GM19351 (cell line): ENCODE measurements at regions not wholly inside any gene's neighbourhood (a gene's known extent, or its start where the extent isn't known, plus 50 kb on each side); places are given as distances from the start of the nearest gene placed in this dataset.

Experiments
- ATAC-seq: cut with Tn5 transposase; IDR thresholded peaks from one replicate; pipeline ENCODE4 v1.9.1; 2021; ENCODE audit warnings: mild to moderate bottlenecking, moderate library complexity; ENCODE audit not compliant: unreplicated experiment

DNA sequence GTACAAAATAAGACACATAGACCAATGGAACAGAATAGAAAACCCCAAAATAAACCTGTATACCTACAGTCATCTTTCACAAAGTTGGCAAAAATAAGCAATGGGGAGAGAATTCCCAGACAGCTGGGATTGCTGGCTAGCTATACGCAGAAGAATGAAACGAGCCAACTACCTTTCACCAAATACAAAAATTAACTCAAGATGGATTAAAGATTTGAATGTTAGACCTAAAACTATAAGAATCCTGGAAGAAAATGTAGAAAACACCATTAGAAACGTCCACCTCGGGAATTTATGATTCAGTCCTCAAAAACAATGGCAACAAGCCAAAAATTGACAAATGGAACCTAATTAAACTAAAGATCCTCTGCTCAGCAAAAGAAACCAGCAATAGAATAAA lies 408.1 kb upstream of the SLITRK1 start:
- no peak for ATAC-seq

DNA sequence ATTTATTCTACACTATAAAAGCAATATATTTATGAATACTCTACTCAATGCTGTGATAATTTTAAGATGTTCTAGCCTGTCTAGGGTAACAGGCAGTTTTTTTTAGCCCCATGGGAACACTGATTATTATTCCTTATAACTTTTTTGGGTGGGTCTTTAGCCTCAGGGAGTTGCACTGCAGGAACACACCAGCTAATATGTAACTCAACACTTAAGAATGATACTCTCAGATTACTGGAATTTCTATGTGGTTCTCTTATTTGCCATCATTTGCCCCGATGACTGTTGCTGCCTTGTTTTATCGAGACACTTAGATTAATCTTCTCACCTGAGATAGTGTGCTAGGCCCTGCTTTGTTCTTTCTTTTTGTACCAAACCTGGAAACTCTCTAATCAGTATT lies 396.9 kb upstream of the SLITRK1 start:
- no peak for ATAC-seq

DNA sequence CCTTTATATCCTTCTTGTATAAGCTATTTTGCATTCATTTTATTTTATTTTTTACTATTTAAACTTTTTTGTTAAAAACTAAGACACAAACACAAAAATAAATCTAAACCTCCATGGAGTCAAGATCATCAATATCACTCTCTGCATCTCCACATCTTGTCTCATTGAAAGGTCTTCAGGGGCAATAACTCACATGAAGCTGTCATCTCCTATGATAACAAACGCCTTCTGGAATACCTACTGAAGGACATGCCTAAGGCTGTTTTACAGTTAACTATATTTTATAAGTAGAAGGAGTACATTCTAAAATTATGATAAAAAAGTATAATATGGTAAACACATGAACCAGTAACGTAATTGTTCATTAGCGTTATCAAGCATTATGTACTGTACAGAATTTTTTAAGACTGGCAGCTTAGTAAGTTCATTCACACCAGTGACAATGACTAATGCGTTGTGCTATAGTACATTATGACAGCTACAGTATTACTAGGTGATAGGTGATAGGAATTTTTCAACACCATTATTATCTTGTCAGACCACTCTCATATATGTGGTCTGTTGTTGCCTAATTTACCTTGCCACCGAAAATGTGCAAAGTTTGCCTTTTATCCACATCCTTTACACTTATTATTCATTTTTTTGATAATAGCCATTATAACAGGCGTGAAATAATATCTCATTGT lies 390.7 kb upstream of the SLITRK1 start:
- ATAC-seq, result no peak

DNA sequence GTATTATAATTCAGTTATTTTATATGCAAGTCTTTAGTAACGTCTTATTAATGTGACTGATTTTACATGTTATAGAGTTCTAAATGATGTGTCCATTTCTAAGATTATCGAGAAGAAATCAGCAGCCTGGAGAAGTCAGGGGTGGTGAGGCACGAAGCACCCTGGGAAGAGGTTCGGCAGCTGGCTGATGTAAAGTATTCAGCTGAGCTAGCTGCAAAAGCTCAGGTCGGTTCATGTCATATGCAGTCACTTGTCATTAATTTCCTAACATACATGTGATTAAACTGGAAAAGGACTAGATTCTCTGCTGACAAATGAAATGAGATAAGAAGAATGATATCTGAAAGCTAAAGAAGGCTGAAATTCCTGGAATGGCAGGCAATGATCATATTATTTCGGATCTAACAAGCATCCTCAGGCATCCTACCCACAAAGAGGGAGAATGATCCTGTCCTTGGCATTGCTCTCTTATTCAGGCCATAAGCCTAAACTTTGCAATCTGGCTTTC lies 383.0 kb upstream of the SLITRK1 start:
- no peak for ATAC-seq

DNA sequence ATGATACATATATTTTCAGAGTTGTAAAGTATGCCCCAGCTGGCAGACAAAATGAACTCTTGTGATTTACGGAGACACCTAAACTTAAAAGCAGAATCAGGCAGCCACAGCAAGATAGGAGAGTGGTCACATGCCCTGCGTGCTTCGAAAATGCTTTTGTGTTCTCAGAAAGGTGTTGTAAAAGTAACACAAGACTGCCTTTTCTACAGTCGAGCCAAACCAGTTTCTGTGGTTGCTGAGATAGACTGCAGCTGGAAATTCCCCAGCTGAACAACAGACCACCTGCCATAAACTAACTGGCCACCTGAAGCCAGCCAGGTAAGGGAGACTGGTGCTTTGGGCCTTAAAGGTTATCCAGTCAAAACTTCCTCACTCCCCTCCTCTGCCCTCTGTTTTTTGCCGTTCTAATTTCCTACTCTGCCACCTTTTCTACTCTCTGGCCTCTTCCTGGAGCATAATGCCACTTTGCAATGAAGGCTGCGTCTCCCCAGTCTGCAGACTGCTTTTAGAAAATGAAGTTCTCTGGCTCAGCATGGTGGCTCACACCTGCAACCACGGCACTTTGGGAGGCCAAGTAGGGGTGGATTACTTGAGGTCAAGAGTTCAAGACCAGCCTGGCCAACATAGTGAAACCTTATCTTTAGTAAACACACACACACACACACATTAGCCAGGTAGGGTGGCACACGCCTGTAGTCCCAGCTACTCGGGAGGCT lies 381.2 kb upstream of the SLITRK1 start:
- no peak for ATAC-seq

DNA sequence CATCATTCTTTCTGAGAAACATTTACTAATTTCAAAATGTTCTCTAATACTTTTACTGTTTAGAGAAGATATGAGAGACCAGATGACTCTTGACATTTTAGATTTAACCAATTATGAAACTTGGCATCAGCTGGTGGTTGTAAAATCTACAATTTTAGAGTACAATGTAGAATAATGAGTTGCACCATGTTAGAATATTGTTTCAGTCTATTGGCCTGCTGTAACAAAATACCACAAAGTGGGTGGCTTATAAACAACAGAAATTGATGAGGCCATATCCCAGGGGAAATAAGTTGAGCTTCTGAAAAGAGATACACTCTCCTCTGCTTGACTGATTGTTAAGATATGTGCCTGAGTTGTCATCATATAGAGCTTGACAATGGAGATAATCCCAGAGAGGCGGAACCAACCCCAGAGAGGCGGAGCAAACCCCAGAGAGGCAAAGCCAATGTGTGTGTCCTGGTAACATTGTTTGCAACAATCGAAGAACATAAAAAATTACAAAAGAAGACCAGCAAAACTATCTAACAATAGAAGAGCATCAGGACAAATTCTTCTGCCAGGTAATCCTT lies 373.0 kb upstream of the SLITRK1 start:
- ATAC-seq, result no peak

DNA sequence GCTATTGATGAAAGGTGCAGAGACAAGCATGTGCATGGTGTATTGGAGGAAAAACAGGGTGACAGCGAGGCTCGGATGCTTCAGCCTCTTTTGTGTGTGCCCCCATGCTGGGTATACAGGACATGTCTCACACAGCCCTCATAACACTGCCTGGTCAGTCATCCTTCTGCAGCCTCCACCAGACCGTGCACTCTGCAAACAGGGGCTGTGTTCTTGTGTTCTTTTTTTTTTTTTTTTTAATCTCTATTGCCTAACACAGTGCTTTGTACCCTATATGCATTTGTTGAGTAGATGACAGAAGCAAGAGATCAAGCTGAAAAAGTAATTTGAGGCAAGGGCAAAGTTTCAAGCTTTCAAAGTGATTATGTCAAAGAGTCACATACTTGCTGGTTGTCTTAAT lies 367.2 kb upstream of the SLITRK1 start:
- no peak for ATAC-seq

DNA sequence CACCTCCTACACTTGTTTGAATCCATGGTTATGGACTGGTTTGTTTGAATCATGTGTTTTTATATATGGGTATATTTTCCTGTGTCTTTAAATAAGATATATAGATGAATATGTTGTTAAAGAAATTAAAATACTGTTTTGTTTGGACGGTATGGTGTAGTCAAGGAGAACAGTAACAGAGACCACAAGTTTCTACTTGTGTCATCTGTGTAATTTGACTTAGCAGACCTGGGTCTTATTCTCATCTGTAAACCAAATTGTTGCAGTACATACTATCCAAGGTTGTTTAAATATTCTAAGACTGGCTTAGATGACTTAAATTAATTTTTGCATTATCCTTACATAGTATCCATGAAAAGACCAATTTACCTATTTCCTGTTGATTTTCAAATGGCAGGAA lies 361.1 kb upstream of the SLITRK1 start:
- ATAC-seq, result no peak

DNA sequence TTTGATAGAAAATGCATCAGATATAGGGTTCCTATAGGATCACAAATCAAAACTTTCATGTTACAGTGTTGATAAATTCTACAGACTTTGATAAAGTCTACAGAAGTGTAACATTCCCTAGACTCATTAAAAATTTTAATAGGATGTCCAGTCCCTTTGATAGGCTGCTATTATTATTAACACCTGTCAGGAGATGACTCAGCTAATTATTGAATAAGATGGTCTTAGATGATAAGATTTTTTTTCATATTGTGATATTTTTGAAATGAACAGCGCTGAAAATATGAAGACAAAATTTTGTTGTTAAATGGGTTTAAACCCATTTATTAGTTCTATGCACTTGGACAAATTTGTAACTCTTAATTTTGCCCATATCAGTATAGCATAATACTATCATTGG lies 356.8 kb upstream of the SLITRK1 start:
- no peak for ATAC-seq

DNA sequence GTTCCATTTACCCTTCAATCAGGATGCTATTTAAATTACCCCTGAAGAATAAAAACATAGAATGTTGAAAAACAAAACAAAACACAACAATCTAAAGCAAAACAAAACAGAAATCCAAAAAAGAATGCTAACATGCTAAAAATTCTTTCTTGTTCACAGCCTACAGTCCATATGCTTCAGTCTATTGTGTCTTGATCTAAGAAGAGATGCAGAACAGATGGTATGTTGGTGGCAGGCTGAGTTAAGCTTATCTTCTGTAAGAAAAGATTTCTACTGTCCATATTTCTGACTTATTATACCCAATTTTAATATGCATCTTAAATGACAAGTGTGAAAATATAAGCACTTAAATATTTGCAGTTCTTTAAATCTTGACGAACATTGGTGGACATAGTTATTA lies 356.1 kb upstream of the SLITRK1 start:
- ATAC-seq, result no peak

DNA sequence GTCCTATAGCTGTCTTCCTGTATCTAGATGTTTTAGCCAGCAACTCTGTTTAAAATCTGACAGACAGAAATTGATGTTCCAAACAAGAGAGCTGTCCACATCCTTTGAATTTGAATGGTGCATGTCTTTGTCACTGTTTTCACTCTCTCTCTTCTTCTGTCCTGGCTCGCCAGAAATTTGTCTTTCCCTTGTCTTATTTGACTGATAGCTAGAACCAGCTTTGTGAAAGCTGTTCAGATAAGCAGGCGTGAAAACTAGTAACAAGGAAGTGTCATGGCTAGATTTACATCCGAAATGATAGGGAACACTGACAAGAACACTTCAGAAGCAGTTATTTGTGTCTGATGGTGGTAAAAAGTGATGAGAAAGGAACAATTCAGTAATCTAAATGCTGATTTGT lies 354.9 kb upstream of the SLITRK1 start:
- ATAC-seq, result no peak

DNA sequence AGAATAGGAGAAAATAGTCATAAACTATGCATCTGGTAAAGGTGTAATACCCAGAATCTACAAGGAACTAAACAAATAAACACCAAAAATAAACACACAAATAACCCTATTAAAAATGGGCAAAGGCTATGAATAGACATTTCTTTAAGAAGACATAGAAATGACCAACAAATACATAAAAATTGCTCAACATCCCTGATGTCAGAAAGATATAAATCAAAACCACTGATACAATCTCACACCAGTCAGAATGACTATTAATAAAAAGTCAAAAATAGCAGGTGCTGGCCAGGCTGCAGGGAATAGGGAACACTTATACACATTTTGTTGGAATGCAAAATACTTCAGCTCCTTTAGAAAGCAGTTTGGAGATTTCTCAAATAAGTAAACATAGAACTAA lies 352.1 kb upstream of the SLITRK1 start:
- no peak for ATAC-seq

DNA sequence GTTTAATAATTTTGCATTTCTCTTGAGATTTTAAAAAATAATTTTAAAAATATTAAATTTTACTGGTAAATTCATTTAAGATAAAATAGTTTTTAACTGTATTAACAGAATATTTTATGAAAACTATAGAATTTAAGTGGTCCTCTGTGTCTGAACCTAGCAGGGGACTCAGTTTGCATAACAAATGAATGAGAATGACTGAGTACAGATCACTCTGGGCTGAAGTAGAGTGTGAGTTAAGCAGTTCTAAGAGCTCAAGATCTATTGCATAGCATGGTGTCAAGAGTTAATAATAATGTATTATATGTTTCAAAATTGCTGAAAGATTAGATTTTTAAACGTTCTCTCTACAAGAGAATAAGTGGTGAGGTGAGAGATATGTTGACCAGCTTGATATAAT lies 348.3 kb upstream of the SLITRK1 start:
- ATAC-seq, result no peak

DNA sequence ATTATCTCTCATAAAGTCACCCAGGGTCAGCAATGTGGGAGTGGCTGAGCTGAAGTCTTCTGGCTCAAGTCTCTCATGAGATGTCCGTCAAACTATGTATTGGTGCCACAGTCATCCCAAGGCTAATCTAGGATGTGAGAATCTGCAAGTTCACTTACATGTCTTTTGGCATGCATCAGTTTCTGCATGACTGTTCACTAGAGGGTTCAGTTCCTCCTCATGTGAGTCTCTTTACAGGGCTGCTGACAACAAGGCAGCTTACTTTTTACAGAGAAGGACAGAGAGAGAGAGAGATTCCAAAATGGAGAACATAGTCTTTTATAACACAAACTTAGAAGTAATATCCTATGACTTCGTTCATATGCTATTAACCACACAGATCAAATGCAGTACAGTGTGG lies 328.8 kb upstream of the SLITRK1 start:
- no peak for ATAC-seq

DNA sequence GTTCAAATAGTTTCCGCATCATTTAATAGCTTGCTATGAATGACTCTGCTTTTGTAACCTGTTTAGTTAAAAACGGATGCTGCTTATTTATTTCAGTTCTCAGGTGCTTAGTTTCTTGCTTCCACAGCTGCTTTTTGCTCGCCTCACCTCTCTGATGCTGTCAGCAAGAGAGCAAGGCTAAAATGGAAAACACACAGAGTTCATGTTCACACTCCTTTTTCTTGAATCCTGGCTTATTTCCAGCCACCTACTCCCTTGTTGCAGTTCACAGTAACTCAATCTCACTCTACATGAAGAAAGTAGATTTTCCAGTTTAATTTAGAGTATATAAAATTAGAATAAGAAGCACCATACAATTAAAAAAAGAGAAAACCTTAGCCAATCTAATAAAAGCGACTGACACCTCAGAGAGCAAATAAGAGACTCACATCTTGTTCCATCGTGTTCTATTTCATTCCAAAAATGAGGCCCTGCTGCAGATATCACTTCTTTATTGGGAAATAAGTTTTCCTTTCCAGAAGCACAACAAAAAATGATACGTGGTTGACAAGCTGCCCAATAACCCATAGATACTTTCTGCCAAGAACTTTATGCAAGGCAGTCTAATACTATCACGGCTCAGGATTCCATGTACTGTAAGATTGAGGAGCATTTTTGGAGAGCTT lies 326.1 kb upstream of the SLITRK1 start:
- ATAC-seq, result no peak

DNA sequence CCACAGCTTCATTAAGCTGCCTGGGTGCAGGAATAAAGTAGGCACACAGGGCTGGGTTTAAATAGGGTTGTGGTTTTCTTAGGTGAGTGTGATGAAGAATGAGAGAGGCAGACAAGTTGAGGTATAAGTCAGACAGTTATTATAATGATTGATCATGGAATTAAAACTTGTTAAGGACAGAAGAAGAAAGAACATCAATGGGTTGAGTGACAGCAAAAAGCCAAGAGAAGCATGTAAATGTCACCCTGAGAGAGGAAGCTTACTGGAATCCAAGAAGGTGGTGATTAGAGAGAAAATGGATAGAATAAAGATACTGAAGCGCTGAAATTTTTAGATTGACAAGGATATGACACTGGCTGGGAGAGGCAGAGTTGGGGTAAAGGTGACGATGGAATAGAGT lies 325.2 kb upstream of the SLITRK1 start:
- ATAC-seq, result no peak

DNA sequence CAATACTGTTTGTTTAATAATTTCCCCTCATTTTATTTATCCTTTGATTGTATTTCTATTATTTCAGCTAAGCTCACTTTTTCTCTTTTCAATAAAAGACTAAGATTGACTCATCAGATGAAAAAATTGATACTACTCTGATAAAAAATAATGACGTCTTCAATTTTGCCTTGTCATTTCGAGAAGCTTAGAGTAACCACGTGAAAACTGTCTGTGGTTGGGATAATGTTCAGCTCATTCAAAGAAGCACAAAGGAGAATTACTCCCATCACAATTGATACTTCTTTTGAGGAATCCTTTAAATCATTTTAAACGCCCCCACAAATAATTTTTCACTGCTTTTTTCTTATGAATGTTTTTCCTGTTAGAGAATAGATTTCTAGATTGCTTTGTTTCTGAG lies 318.7 kb upstream of the SLITRK1 start:
- no peak for ATAC-seq

DNA sequence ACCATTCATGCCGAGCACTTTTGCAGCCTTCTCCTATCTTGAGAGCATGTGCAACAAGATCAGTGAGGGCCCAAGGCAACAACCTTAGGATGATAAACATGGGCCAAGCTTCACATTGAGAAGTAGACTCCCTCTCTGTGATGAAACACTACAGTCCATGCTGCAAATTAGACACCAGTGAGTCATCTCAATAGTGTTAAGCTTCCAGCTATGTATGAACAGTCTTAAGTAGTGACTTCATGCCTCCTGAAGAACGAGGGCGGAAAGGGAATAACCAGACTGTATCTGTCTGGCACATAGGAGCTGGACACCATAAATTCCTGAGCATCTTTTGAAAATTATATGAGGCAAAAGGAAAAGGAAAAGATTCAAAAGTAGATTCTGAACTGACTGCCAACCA lies 309.9 kb upstream of the SLITRK1 start:
- no peak for ATAC-seq

DNA sequence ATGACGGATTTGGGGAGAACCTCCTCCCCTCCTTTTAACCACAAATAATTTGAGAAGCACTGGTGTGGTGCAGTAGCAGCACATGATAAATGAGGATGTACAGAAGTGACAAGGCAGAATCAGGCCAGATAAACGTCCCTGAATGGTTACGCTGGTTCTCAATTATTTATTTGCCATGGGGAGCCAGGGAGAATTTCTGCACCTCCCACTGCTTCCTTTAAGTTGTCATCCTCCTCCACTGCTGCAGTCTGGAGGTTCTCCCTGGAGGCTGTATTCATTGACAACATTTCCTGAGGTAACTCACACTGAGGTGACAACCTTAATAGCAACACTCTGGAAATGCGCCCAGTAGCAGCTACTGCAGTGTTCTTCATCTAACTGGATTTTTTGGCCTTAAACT lies 308.9 kb upstream of the SLITRK1 start:
- no peak for ATAC-seq

DNA sequence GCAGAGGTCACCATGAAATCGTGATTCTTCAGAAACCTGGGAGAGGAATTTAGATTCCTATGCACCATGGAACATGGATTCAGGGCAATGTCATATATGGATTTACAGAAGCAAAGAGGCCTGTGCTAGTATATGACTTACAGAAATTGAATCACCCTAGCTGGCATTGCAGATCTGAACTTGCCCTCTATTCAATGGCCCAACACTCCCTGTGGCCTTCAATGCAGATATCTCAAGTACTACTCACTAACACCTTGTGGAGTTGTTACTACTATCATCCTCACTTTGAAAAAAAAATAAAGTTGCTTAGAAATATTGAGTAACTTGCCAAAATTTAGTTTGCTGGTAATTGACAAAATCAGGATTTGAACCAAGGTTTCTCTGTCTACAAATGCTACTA lies 305.4 kb upstream of the SLITRK1 start:
- no peak for ATAC-seq

DNA sequence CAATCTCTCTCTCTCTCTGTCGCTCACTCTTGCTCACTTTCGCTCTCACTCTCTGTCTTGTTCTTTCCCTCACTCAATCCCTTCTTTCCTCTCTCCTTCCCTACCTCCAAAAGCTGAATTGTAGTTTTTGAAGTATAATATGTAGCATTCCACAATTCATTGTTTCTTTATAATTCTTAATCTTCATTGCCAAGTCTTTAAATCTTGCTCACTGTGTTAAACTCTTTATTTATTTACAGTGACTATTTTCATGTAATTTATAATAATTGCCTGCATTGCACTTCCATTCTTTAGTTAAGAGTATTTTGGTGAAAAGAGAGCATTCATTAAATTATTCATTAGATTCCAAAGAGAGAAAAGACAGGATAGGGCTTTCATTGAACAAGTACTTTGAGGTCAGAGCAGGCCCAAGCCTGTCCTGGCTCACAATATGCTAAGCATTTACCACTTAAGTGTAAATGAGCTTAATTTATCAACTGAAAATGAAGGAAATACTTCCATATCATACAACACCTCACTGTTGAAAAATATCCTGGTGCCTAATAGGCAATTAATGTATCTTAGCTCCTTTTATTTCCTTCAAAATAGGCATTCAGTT lies 257.4 kb upstream of the SLITRK1 start:
- ATAC-seq, result no peak
